IMR-90 (cell line): ENCODE measurements at regions not wholly inside any gene's neighbourhood (a gene's known extent, or its start where the extent isn't known, plus 50 kb on each side); places are given as distances from the start of the nearest gene placed in this dataset.

Experiments used
- ATAC-seq: fragments of 200-7000 bp; cut with Tn5 transposase; 2 replicates; pipeline ENCODE4 v1.9.1; 2020; ENCODE audit warnings: low read depth, mild to moderate bottlenecking, moderate library complexity
- BruUV-seq: library from RNA; stranded (reverse); fragments of 400-500 nt; replicated peaks from 2 replicates; lab custom pipeline; 2021; lab: Mats Ljungman, UMichigan
- CTCF ChIA-PET: fragments of 300-600 bp; formaldehyde crosslinking; extraction: SDS; loops from one replicate; lab custom pipeline; 2021; ENCODE audit warnings: antibody characterized with exemption; lab: Yijun Ruan, JAX
- POLR2A ChIA-PET: fragments of 300-600 bp; sonication (Branson Sonifier 250); formaldehyde crosslinking; loops from one replicate; lab custom pipeline; 2022; ENCODE audit warnings: antibody characterized with exemption; ENCODE audit not compliant: unreplicated experiment; lab: Charles Lee
- DNase-seq: peaks from one replicate; pipeline ENCODE4 v3.0.0; 2013
- H2AFZ ChIP-seq: replicated peaks from 2 replicates; pipeline ENCODE3; 2013; ENCODE audit warnings: low read length, mild to moderate bottlenecking; ENCODE audit not compliant: poor library complexity
- H2AK5ac ChIP-seq: 2 replicates; pipeline ENCODE4 v1.6.1; 2013; ENCODE audit warnings: low read depth, low read length, inconsistent platforms
- H2AK9ac ChIP-seq: replicated peaks from 2 replicates; pipeline ENCODE3; 2013; ENCODE audit warnings: mild to moderate bottlenecking, low read depth, low read length, moderate library complexity; ENCODE audit not compliant: poor library complexity
- H2BK120ac ChIP-seq: 2 replicates; pipeline ENCODE4 v1.6.1; 2013; ENCODE audit warnings: low read depth, low read length, inconsistent platforms
- H2BK15ac ChIP-seq: 3 replicates; pipeline ENCODE4 v1.6.1; 2013; ENCODE audit warnings: low read depth, low read length, inconsistent platforms
- H2BK20ac ChIP-seq: 2 replicates; pipeline ENCODE4 v1.6.1; 2013; ENCODE audit warnings: low read depth, mild to moderate bottlenecking, inconsistent platforms, low read length, moderate library complexity
- H2BK5ac ChIP-seq: 2 replicates; pipeline ENCODE4 v1.6.1; 2013; ENCODE audit warnings: mild to moderate bottlenecking, low read depth, low read length, inconsistent platforms; ENCODE audit not compliant: poor library complexity, severe bottlenecking
- H3K14ac ChIP-seq: replicated peaks from 2 replicates; pipeline ENCODE4 v1.6.1; 2013; ENCODE audit warnings: low read depth, low read length, inconsistent platforms
- H3K18ac ChIP-seq: 2 replicates; pipeline ENCODE4 v1.6.1; 2013; ENCODE audit warnings: low read depth, low read length, control low read depth
- H3K23ac ChIP-seq: 2 replicates; pipeline ENCODE4 v1.6.1; 2013; ENCODE audit warnings: low read depth, low read length, inconsistent platforms
- H3K27ac ChIP-seq: 2 replicates; pipeline ENCODE4 v1.5.1; 2013; ENCODE audit warnings: mild to moderate bottlenecking, control low read depth, low read length; ENCODE audit not compliant: insufficient read depth
- H3K27me3 ChIP-seq: 2 replicates; pipeline ENCODE4 v1.6.1; 2013; ENCODE audit warnings: low read length; ENCODE audit not compliant: control insufficient read depth, insufficient read depth
- H3K36me3 ChIP-seq: 2 replicates; pipeline ENCODE4 v1.6.1; 2013; ENCODE audit warnings: low read length, mixed read lengths; ENCODE audit not compliant: control insufficient read depth, insufficient read depth
- H3K4ac ChIP-seq: 2 replicates; pipeline ENCODE4 v1.6.1; 2013; ENCODE audit warnings: low read depth, low read length, inconsistent platforms
- H3K4me1 ChIP-seq: 2 replicates; pipeline ENCODE4 v1.6.1; 2013; ENCODE audit warnings: low read length, mixed read lengths; ENCODE audit not compliant: control insufficient read depth, insufficient read depth
- H3K4me2 ChIP-seq: 2 replicates; pipeline ENCODE4 v1.6.1; 2013; ENCODE audit warnings: low read depth, mild to moderate bottlenecking, control low read depth, low read length, moderate library complexity
- H3K4me3 ChIP-seq: 2 replicates; pipeline ENCODE4 v1.5.1; 2013; ENCODE audit warnings: low read depth, mild to moderate bottlenecking, control low read depth, low read length, moderate library complexity; ENCODE audit not compliant: insufficient read depth
- H3K56ac ChIP-seq: 2 replicates; pipeline ENCODE4 v1.6.1; 2013; ENCODE audit warnings: low read length, inconsistent platforms; ENCODE audit not compliant: insufficient read depth; ENCODE audit errors: extremely low read depth
- H3K79me1 ChIP-seq, 2 experiments: 2 replicates each; pipeline ENCODE4 v1.6.1; 2013; ENCODE audit warnings: low read length in 2 of 2, inconsistent platforms in 1 of 2, low read depth in 1 of 2
- H3K9ac ChIP-seq: 2 replicates; pipeline ENCODE4 v1.6.1; 2013; ENCODE audit warnings: low read depth, low read length, control low read depth
- H3K9me1 ChIP-seq: 2 replicates; pipeline ENCODE4 v1.6.1; 2013; ENCODE audit warnings: low read length, inconsistent platforms; ENCODE audit not compliant: insufficient read depth
- H3K9me3 ChIP-seq: 2 replicates; pipeline ENCODE4 v1.6.1; 2013; ENCODE audit warnings: low read length; ENCODE audit not compliant: control insufficient read depth, insufficient read depth
- H4K20me1 ChIP-seq: 2 replicates; pipeline ENCODE4 v1.6.1; 2013; ENCODE audit warnings: low read length, inconsistent platforms; ENCODE audit not compliant: insufficient read depth
- H4K5ac ChIP-seq: 2 replicates; pipeline ENCODE4 v1.6.1; 2013; ENCODE audit warnings: mild to moderate bottlenecking, low read depth, low read length, control low read depth
- H4K8ac ChIP-seq, 2 experiments: 2 replicates each; pipeline ENCODE4 v1.6.1; 2013; ENCODE audit warnings: low read depth in 2 of 2, low read length in 2 of 2, control low read depth in 1 of 2, inconsistent platforms in 1 of 2
- H4K91ac ChIP-seq: 2 replicates; pipeline ENCODE4 v1.6.1; 2013; ENCODE audit warnings: low read depth, low read length, inconsistent platforms; ENCODE audit not compliant: insufficient read depth
- BHLHE40 ChIP-seq: fragments of 150-350 bp; IDR thresholded peaks from 2 replicates; pipeline ENCODE4 v1.6.1; 2016; ENCODE audit warnings: mild to moderate bottlenecking, low read depth, low read length
- CEBPB ChIP-seq: IDR thresholded peaks from 2 replicates; pipeline ENCODE4 v1.6.1; 2012; ENCODE audit warnings: low read depth, low read length, improper control_type of control experiment
- CHD1 ChIP-seq: IDR thresholded peaks from 2 replicates; pipeline ENCODE4 v1.6.1; 2012; ENCODE audit warnings: low read depth, low read length, improper control_type of control experiment
- FOS ChIP-seq: fragments of 150-350 bp; IDR thresholded peaks from 2 replicates; pipeline ENCODE4 v1.6.1; 2016; ENCODE audit warnings: low read depth, low read length
- MAFK ChIP-seq: IDR thresholded peaks from 2 replicates; pipeline ENCODE4 v1.6.1; 2012; ENCODE audit warnings: low read depth, low read length, improper control_type of control experiment
- MAZ ChIP-seq: IDR thresholded peaks from 2 replicates; pipeline ENCODE4 v1.6.1; 2012; ENCODE audit warnings: low read depth, mild to moderate bottlenecking, low read length, improper control_type of control experiment, moderate library complexity, borderline replicate concordance
- NFE2L2 ChIP-seq: fragments of 150-350 bp; IDR thresholded peaks from 2 replicates; pipeline ENCODE4 v1.6.1; 2016; ENCODE audit warnings: low read depth, mild to moderate bottlenecking, low read length
- POLR2A ChIP-seq: IDR thresholded peaks from 2 replicates; pipeline ENCODE4 v1.6.1; 2012; ENCODE audit warnings: mild to moderate bottlenecking, low read depth, low read length
- RCOR1 ChIP-seq: IDR thresholded peaks from 2 replicates; pipeline ENCODE4 v1.6.1; 2012; ENCODE audit warnings: mild to moderate bottlenecking, low read length, improper control_type of control experiment; ENCODE audit not compliant: insufficient replicate concordance
- SMC3 ChIP-seq: fragments of 150-350 bp; IDR thresholded peaks from 2 replicates; pipeline ENCODE4 v1.6.1; 2016; ENCODE audit warnings: low read depth, mild to moderate bottlenecking, antibody characterized with exemption, low read length, moderate library complexity
- USF2 ChIP-seq: fragments of 150-350 bp; IDR thresholded peaks from 2 replicates; pipeline ENCODE4 v1.6.1; 2017; ENCODE audit warnings: mild to moderate bottlenecking, antibody characterized with exemption, low read length, low read depth
- WGBS, 2 experiments: methylation state at CpG; one replicate each; pipeline versions ENCODE4 v1.1.5 to v1.1.7; 2013; ENCODE audit warnings: missing lambda C conversion rate in 2 of 2; ENCODE audit not compliant: insufficient read length in 1 of 2; ENCODE audit errors: extremely low coverage in 2 of 2; 5-methylcytosine and 5-hydroxymethylcytosine counted together
- dilution Hi-C: fragments of 300-500 bp; cut with HindIII; formaldehyde crosslinking; loops from one replicate; pipeline ENCODE4 v1.14.3; 2018; ENCODE audit warnings: low sequenced_read_pairs; ENCODE audit not compliant: unreplicated experiment
- in situ Hi-C: fragments of 300-500 bp; cut with MboI; formaldehyde crosslinking; loops from 3 replicates; pipeline ENCODE4 v1.14.3; 2019; ENCODE audit warnings: low sequenced_read_pairs, inconsistent platforms, mixed read lengths
- intact Hi-C: fragments of 100-400 bp; cut with micrococcal nuclease; formaldehyde crosslinking; loops from 2 replicates; pipeline ENCODE4 v1.10.0; 2022

DNA sequence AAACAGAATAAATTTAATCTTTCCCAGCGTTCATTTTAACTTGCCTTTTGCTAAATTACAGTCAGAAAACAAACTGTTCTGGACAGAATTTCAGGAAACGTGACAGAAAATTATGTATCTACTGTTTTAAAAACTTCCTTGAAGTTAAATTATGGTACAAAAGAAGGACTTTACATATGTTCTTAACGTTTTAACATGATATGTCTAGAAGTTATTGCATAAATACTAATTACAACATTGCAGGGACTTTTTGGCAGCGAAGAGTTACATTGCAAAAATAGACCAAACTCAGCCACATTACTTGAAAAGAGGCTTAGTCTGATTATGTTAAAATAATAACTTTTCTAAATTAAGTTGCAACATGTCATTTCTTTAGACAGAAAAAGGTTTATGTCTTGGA is 142.1 kb upstream of the IMPG1 start:
- H4K91ac ChIP-seq = no peak overlapping the region
- H3K9ac ChIP-seq = no peak overlapping the region
- DNase-seq (no peak), ATAC-seq (no peak)
- no peak overlapping the region for H2BK20ac ChIP-seq
- no peaks in the 10 kb centered on the region for H3K36me3 ChIP-seq
- TF ChIP-seq CHD1 = no peak
- no peak for TF ChIP-seq USF2
- no peak for TF ChIP-seq NFE2L2
- no peak for TF ChIP-seq SMC3
- no peak for TF ChIP-seq CEBPB
- no peak for TF ChIP-seq MAZ
- TF ChIP-seq FOS = no peak
- no peak for TF ChIP-seq POLR2A
- TF ChIP-seq MAFK = no peak
- no peak for TF ChIP-seq BHLHE40
- no peak for TF ChIP-seq RCOR1
- no peak overlapping the region for H3K4me3 ChIP-seq
- CTCF ChIA-PET = no interaction called here
- no peak overlapping the region for H2BK15ac ChIP-seq
- H3K4ac ChIP-seq = no peak overlapping the region
- H3K4me2 ChIP-seq = no peak overlapping the region
- in situ Hi-C loops (no loop called here), dilution Hi-C loops (no loop called here), intact Hi-C loops (no loop called here)
- no peak overlapping the region for H3K18ac ChIP-seq
- H2BK5ac ChIP-seq = no peak overlapping the region
- peaks cover 2% of the 10 kb centered on the region; the same call in 1 of the 2 replicates for H3K9me3 ChIP-seq
- no peak overlapping the region for H3K56ac ChIP-seq
- no peaks in the 10 kb centered on the region for H3K4me1 ChIP-seq
- H3K9me1 ChIP-seq = no peaks in the 10 kb centered on the region
- no peak overlapping the region for H3K23ac ChIP-seq
- H3K27ac ChIP-seq = no peak overlapping the region
- no peak overlapping the region for H2AFZ ChIP-seq
- POLR2A ChIA-PET = no interaction called here
- no peak overlapping the region for H2AK5ac ChIP-seq
- H4K8ac ChIP-seq = no peak overlapping the region
- no peak overlapping the region for H2BK120ac ChIP-seq
- BruUV-seq = no TSS peak
- H2AK9ac ChIP-seq = no peak overlapping the region
- WGBS, 2 experiments = no CpG with 5 or more reads among the region's 4 CpGs
- H4K5ac ChIP-seq = no peak overlapping the region
- no peaks in the 10 kb centered on the region for H4K20me1 ChIP-seq
- no peaks in the 10 kb centered on the region for H3K79me1 ChIP-seq
- H3K27me3 ChIP-seq = no peaks in the 10 kb centered on the region
- no peak overlapping the region for H3K14ac ChIP-seq
